MM.1S (cell line): ENCODE measurements at regions not wholly inside any gene's neighbourhood (a gene's known extent, or its start where the extent isn't known, plus 50 kb on each side); places are given as distances from the start of the nearest gene placed in this dataset.

Experiments
- DNase-seq: peaks from one replicate; pipeline ENCODE4 v3.0.0-alpha.2; 2015
- H2AFZ ChIP-seq: fragments of 300-600 bp; sonication (generic); 2 replicates; pipeline ENCODE4 v1.6.0; 2016; ENCODE audit warnings: antibody characterized with exemption, low read length
- H3F3A ChIP-seq: fragments of 300-600 bp; sonication (generic); 2 replicates; pipeline ENCODE4 v1.6.1; 2016; ENCODE audit warnings: mild to moderate bottlenecking, antibody characterized with exemption, low read length, moderate library complexity, mixed read lengths; ENCODE audit not compliant: insufficient read depth
- H3K27ac ChIP-seq: fragments of 300-600 bp; sonication (generic); 2 replicates; pipeline ENCODE4 v1.5.1; 2016; ENCODE audit warnings: mild to moderate bottlenecking, low read length
- H3K27me3 ChIP-seq: fragments of 300-600 bp; sonication (generic); replicated peaks from 2 replicates; pipeline ENCODE4 v1.6.0; 2016; ENCODE audit warnings: low read length; ENCODE audit not compliant: insufficient read depth
- H3K36me3 ChIP-seq: fragments of 300-600 bp; sonication (generic); replicated peaks from 2 replicates; pipeline ENCODE4 v1.6.1; 2016; ENCODE audit warnings: mild to moderate bottlenecking, low read length, mixed read lengths; ENCODE audit not compliant: insufficient read depth
- H3K4me1 ChIP-seq: fragments of 300-600 bp; sonication (generic); 2 replicates; pipeline ENCODE4 v1.6.1; 2016; ENCODE audit warnings: low read length, mixed read lengths
- H3K4me2 ChIP-seq: fragments of 300-600 bp; sonication (generic); 2 replicates; pipeline ENCODE4 v1.6.0; 2016; ENCODE audit warnings: low read depth, low read length
- H3K4me3 ChIP-seq: fragments of 300-600 bp; sonication (generic); 2 replicates; pipeline ENCODE4 v1.5.1; 2016; ENCODE audit warnings: low read length, mixed read lengths
- H3K79me2 ChIP-seq: fragments of 300-600 bp; sonication (generic); 2 replicates; pipeline ENCODE4 v1.6.1; 2016; ENCODE audit warnings: mixed run types, low read length, mixed read lengths
- H3K9ac ChIP-seq: fragments of 300-600 bp; sonication (generic); 2 replicates; pipeline ENCODE4 v1.6.1; 2016; ENCODE audit warnings: low read length, mixed read lengths
- H3K9me2 ChIP-seq: fragments of 300-600 bp; sonication (generic); replicated peaks from 2 replicates; pipeline ENCODE4 v1.6.1; 2016; ENCODE audit warnings: mild to moderate bottlenecking, low read length, mixed read lengths; ENCODE audit not compliant: insufficient read depth
- H3K9me3 ChIP-seq: fragments of 300-600 bp; sonication (generic); replicated peaks from 2 replicates; pipeline ENCODE4 v1.6.1; 2016; ENCODE audit warnings: mild to moderate bottlenecking, low read length, mixed read lengths; ENCODE audit not compliant: insufficient read depth
- H4K20me1 ChIP-seq: fragments of 300-600 bp; sonication (generic); 2 replicates; pipeline ENCODE4 v1.6.1; 2016; ENCODE audit warnings: mild to moderate bottlenecking, low read length, moderate library complexity, mixed read lengths; ENCODE audit not compliant: insufficient read depth
- EZH2 ChIP-seq: fragments of 300-600 bp; sonication (generic); optimal IDR thresholded peaks from 2 replicates; pipeline ENCODE3; 2017; ENCODE audit warnings: low read depth, mild to moderate bottlenecking, antibody characterized with exemption, low read length, mixed read lengths
- EZH2phosphoT487 ChIP-seq: fragments of 300-600 bp; sonication (generic); IDR thresholded peaks from 2 replicates; pipeline ENCODE4 v1.6.1; 2018; ENCODE audit warnings: antibody characterized with exemption, low read length
- TF ChIP-seq, protein P1 (sequence below): fragments of 300-600 bp; sonication (generic); IDR thresholded peaks from 2 replicates; pipeline ENCODE4 v1.5.1; 2016; ENCODE audit warnings: antibody characterized with exemption, low read length, mixed read lengths

DNA sequence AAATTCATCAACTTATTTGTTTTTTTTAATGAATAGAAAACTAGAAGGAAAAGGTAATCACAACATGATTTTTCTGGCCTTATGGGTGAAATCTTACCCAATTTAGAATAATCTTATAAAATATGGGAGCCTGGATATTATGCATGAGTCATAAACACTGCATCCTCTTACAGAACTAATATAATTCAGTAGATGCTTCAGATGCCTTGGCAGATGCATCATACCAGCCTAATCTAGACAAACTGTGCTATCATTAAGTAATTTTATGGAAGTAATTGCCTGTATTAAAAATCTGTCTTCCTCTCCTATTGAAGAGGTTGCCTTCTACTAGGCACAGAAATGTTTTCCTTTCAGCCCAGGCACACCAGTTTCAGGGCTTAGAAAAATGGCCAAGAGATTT is 2384.6 kb upstream of the WWC1 start:
- H2AFZ ChIP-seq = no peak overlapping the region
- H3K27me3 ChIP-seq = no peaks in the 10 kb centered on the region
- H3K4me1 ChIP-seq = no peaks in the 10 kb centered on the region
- no peak for TF ChIP-seq EZH2
- TF ChIP-seq, protein P1, sequence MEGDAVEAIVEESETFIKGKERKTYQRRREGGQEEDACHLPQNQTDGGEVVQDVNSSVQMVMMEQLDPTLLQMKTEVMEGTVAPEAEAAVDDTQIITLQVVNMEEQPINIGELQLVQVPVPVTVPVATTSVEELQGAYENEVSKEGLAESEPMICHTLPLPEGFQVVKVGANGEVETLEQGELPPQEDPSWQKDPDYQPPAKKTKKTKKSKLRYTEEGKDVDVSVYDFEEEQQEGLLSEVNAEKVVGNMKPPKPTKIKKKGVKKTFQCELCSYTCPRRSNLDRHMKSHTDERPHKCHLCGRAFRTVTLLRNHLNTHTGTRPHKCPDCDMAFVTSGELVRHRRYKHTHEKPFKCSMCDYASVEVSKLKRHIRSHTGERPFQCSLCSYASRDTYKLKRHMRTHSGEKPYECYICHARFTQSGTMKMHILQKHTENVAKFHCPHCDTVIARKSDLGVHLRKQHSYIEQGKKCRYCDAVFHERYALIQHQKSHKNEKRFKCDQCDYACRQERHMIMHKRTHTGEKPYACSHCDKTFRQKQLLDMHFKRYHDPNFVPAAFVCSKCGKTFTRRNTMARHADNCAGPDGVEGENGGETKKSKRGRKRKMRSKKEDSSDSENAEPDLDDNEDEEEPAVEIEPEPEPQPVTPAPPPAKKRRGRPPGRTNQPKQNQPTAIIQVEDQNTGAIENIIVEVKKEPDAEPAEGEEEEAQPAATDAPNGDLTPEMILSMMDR = no peak
- TF ChIP-seq EZH2phosphoT487 = no peak
- H3F3A ChIP-seq = no peaks in the 10 kb centered on the region
- H3K9me3 ChIP-seq = no peaks in the 10 kb centered on the region
- no peak overlapping the region for H3K27ac ChIP-seq
- H3K36me3 ChIP-seq = no peaks in the 10 kb centered on the region
- no peak overlapping the region for H3K4me3 ChIP-seq
- H3K4me2 ChIP-seq = no peak overlapping the region
- H3K79me2 ChIP-seq = no peaks in the 10 kb centered on the region
- no peak for DNase-seq
- H3K9me2 ChIP-seq = no peaks in the 10 kb centered on the region
- H4K20me1 ChIP-seq = no peaks in the 10 kb centered on the region
- no peak overlapping the region for H3K9ac ChIP-seq

DNA sequence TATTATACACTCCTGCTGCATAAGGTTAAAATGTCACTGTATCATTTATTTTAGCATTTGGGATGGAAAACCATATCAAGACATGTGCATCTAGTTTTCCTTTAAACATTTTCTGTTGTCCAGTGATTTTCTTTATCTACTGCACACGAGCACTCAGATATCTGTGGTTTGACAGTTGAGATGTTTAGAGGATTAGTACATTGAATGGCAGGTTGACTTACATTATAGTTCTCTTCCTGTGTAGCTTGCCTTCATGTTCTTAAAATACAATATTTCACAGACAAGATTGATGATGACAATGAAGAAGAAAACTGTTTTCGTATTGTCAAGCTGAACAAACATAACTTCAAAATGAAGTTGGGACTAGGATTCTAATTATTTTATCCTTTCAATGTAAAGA is 2378.4 kb upstream of the WWC1 start:
- H3F3A ChIP-seq = no peaks in the 10 kb centered on the region
- no peaks in the 10 kb centered on the region for H3K9me2 ChIP-seq
- H3K4me1 ChIP-seq = no peaks in the 10 kb centered on the region
- no peak overlapping the region for H2AFZ ChIP-seq
- no peak overlapping the region for H3K27ac ChIP-seq
- no peaks in the 10 kb centered on the region for H3K79me2 ChIP-seq
- no peak overlapping the region for H3K9ac ChIP-seq
- H3K4me2 ChIP-seq = no peak overlapping the region
- H3K4me3 ChIP-seq = no peak overlapping the region
- H3K9me3 ChIP-seq = no peaks in the 10 kb centered on the region
- H4K20me1 ChIP-seq = no peaks in the 10 kb centered on the region
- no peaks in the 10 kb centered on the region for H3K36me3 ChIP-seq
- DNase-seq = no peak
- no peak for TF ChIP-seq EZH2
- TF ChIP-seq EZH2phosphoT487 = no peak
- TF ChIP-seq, protein P1 = no peak
- no peaks in the 10 kb centered on the region for H3K27me3 ChIP-seq

GRCh38 chr5:165914456-165914855 is 2377.0 kb upstream of the WWC1 start:
- Histone ChIP-seq H4K20me1 (no peaks in the 10 kb centered on the region), H3K9ac (no peak overlapping the region), H3K79me2 (no peaks in the 10 kb centered on the region), H3K4me3 (no peak overlapping the region), H3F3A (no peaks in the 10 kb centered on the region), H3K4me1 (no peaks in the 10 kb centered on the region), H3K9me2 (no peaks in the 10 kb centered on the region), H3K9me3 (no peaks in the 10 kb centered on the region), H3K36me3 (no peaks in the 10 kb centered on the region), H2AFZ (no peak overlapping the region), H3K4me2 (no peak overlapping the region), H3K27me3 (no peaks in the 10 kb centered on the region), H3K27ac (no peak overlapping the region)
- TF ChIP-seq, protein P1 = no peak
- TF ChIP-seq EZH2 = no peak
- no peak for DNase-seq
